B cell (primary cell): ENCODE measurements at regions not wholly inside any gene's neighbourhood (a gene's known extent, or its start where the extent isn't known, plus 50 kb on each side); places are given as distances from the start of the nearest gene placed in this dataset.

Experiments used
- ATAC-seq: fragments of 200-7000 bp; cut with Tn5 transposase; one replicate; pipeline ENCODE4 v1.10.0; 2021; ENCODE audit warnings: low read depth, mild to moderate bottlenecking, moderate number of reproducible peaks, moderate library complexity
- CTCF ChIA-PET: fragments of 350-600 bp; sonication (Branson Sonifier 250); formaldehyde crosslinking; loops from one replicate; lab custom pipeline; 2021; ENCODE audit warnings: antibody characterized with exemption, inconsistent platforms; lab: Charles Lee
- POLR2A ChIA-PET: fragments of 350-600 bp; sonication (Branson Sonifier 250); formaldehyde crosslinking; loops from one replicate; lab custom pipeline; 2021; ENCODE audit warnings: antibody characterized with exemption; lab: Charles Lee
- DNase-seq: peaks from one replicate; pipeline ENCODE4 v3.0.0; 2013
- H2AFZ ChIP-seq: 2 replicates; pipeline ENCODE4 v1.6.1; 2012; ENCODE audit warnings: mild to moderate bottlenecking, low read depth, low read length; ENCODE audit not compliant: insufficient read depth, poor library complexity, severe bottlenecking
- H3K27ac ChIP-seq, 2 donors: 1 replicate in 1 of 2; 2 replicates in 1 of 2; pipeline ENCODE4 v1.5.1; 2012 to 2013; ENCODE audit warnings: low read length in 2 of 2, mild to moderate bottlenecking in 2 of 2, moderate library complexity in 1 of 2
- H3K27me3 ChIP-seq, 4 experiments: fragments of 200-600 bp in 1 of 4; sonication (generic) in 1 of 4; replicated peaks in 1 of 4; 1 replicate in 2 of 4; 2 replicates in 2 of 4; pipeline versions ENCODE4 v1.6.1 to v1.7.0; 2013 to 2016; ENCODE audit warnings: low read length in 3 of 4, mild to moderate bottlenecking in 2 of 4, mixed read lengths in 1 of 4, moderate library complexity in 1 of 4; ENCODE audit not compliant: insufficient read depth in 4 of 4, control insufficient read depth in 3 of 4; ENCODE audit errors: control extremely low read depth in 1 of 4
- H3K36me3 ChIP-seq, 2 experiments: replicated peaks in 1 of 2; 1 replicate in 1 of 2; 2 replicates in 1 of 2; pipeline versions ENCODE4 v1.6.1 to v1.7.1; 2013; ENCODE audit warnings: low read length in 1 of 2; ENCODE audit not compliant: insufficient read depth in 2 of 2, control insufficient read depth in 1 of 2; ENCODE audit errors: control extremely low read depth in 1 of 2, extremely low read depth in 1 of 2
- H3K4me1 ChIP-seq, 2 donors: fragments of 200-600 bp in 1 of 2; sonication (generic) in 1 of 2; 1 replicate in 1 of 2; 2 replicates in 1 of 2; pipeline versions ENCODE4 v1.5.1 to v1.6.1; 2013 to 2017; ENCODE audit warnings: low read length in 2 of 2; ENCODE audit not compliant: control insufficient read depth in 2 of 2, insufficient read depth in 2 of 2
- H3K4me2 ChIP-seq: replicated peaks from 2 replicates; pipeline ENCODE3; 2012; ENCODE audit warnings: mild to moderate bottlenecking, low read depth, low read length; ENCODE audit not compliant: poor library complexity, severe bottlenecking
- H3K4me3 ChIP-seq, 5 experiments: fragments of 200-600 bp in 1 of 5; sonication (generic) in 1 of 5; 1 replicate in 3 of 5; 2 replicates in 2 of 5; pipeline versions ENCODE4 v1.5.1 to v1.7.0; 2011 to 2016; ENCODE audit warnings: low read length in 4 of 5, mild to moderate bottlenecking in 4 of 5, low read depth in 2 of 5, control low read depth in 1 of 5, moderate library complexity in 1 of 5; ENCODE audit not compliant: insufficient read depth in 1 of 5; ENCODE audit errors: control extremely low read depth in 1 of 5, extremely low read depth in 1 of 5
- H3K79me2 ChIP-seq: fragments of 200-600 bp; sonication (generic); one replicate; pipeline ENCODE4 v1.6.0; 2016; ENCODE audit warnings: low read length; ENCODE audit not compliant: control insufficient read depth, insufficient read depth
- H3K9ac ChIP-seq: fragments of 200-600 bp; sonication (generic); 2 replicates; pipeline ENCODE4 v1.6.1; 2017; ENCODE audit warnings: mild to moderate bottlenecking, low read length, moderate library complexity
- H3K9me3 ChIP-seq, 3 donors: one replicate each; pipeline versions ENCODE4 v1.6.1 to v1.7.1; 2013; ENCODE audit warnings: low read length in 2 of 3; ENCODE audit not compliant: control insufficient read depth in 2 of 3, insufficient read depth in 1 of 3; ENCODE audit errors: control extremely low read depth in 1 of 3
- H4K20me1 ChIP-seq: 2 replicates; pipeline ENCODE4 v1.6.0; 2012; ENCODE audit warnings: mild to moderate bottlenecking, low read length; ENCODE audit not compliant: insufficient read depth, control insufficient read depth, poor library complexity, severe bottlenecking
- H3K27ac Mint-ChIP-seq: one replicate; pipeline ENCODE4 v1.8.0; 2021; ENCODE audit warnings: mixed read lengths
- H3K27me3 Mint-ChIP-seq: one replicate; pipeline ENCODE4 v1.8.0; 2021; ENCODE audit warnings: mixed read lengths
- H3K4me1 Mint-ChIP-seq: one replicate; pipeline ENCODE4 v1.8.0; 2021; ENCODE audit warnings: mixed read lengths
- H3K4me3 Mint-ChIP-seq: one replicate; pipeline ENCODE4 v1.8.0; 2021; ENCODE audit warnings: mixed read lengths
- H3K9me3 Mint-ChIP-seq: one replicate; pipeline ENCODE4 v1.8.0; 2022; ENCODE audit warnings: mixed read lengths; ENCODE audit not compliant: insufficient read depth
- CTCF ChIP-seq: fragments of 200-600 bp; IDR thresholded peaks from one replicate; pipeline ENCODE4 v1.8.0; 2022; ENCODE audit warnings: antibody characterized with exemption, mild to moderate bottlenecking
- EZH2 ChIP-seq: IDR thresholded peaks from 2 replicates; pipeline ENCODE4 v1.6.1; 2012; ENCODE audit warnings: borderline replicate concordance, low read depth, mild to moderate bottlenecking, moderate library complexity, low read length; ENCODE audit not compliant: insufficient read depth, poor library complexity, severe bottlenecking
- WGBS: methylation state at CpG from one replicate; pipeline ENCODE4 v1.1.5; 2013; ENCODE audit warnings: missing lambda C conversion rate; ENCODE audit not compliant: insufficient coverage; 5-methylcytosine and 5-hydroxymethylcytosine counted together
- intact Hi-C: fragments of 100-400 bp; cut with micrococcal nuclease; formaldehyde crosslinking; loops from one replicate; pipeline ENCODE4 v1.10.0; 2022

- WGBS, result 100% methylated on average over 1 of the region's 2 CpGs
- intact Hi-C loops, result no loop called here
- Mint-ChIP-seq H3K27ac (no peak overlapping the region), H3K4me1 (no peaks in the 10 kb centered on the region), H3K9me3 (peaks cover 2% of the 10 kb centered on the region), H3K27me3 (no peaks in the 10 kb centered on the region), H3K4me3 (no peak overlapping the region)
- no peak overlapping the region for H3K27ac ChIP-seq
- no peaks in the 10 kb centered on the region for H4K20me1 ChIP-seq
- no peak overlapping the region for H3K4me2 ChIP-seq
- H3K4me1 ChIP-seq, result no peaks in the 10 kb centered on the region
- H3K79me2 ChIP-seq, result no peaks in the 10 kb centered on the region
- ChIA-PET POLR2A (no interaction called here), CTCF (no interaction called here)
- TF ChIP-seq EZH2, result no peak
- TF ChIP-seq CTCF, result no peak
- H2AFZ ChIP-seq, result no peak overlapping the region
- ATAC-seq (no peak), DNase-seq (no peak)
- H3K27me3 ChIP-seq, result no peaks in the 10 kb centered on the region
- no peak overlapping the region for H3K4me3 ChIP-seq
- peaks cover 0 to 2% (median 0%) of the 10 kb centered on the region in 3 donors for H3K9me3 ChIP-seq
- no peak overlapping the region for H3K9ac ChIP-seq
- H3K36me3 ChIP-seq, result no peaks in the 10 kb centered on the region
These were observed 476.7 kb upstream of the CCDC179 start for GRCh38 chr11:23336961-23337360.

- intact Hi-C loops, result no loop called here
These were observed 493.3 kb upstream of the CCDC179 start for GRCh38 chr11:23353611-23354010.

More at GRCh38 chr11:23353611-23354010, 493.3 kb upstream of the CCDC179 start:
- no peak overlapping the region for H3K4me3 Mint-ChIP-seq
- no peaks in the 10 kb centered on the region for H3K36me3 ChIP-seq
- POLR2A ChIA-PET, result no interaction called here
- no peaks in the 10 kb centered on the region for H3K4me1 ChIP-seq
- H3K27me3 ChIP-seq, result no peaks in the 10 kb centered on the region
- H3K4me3 ChIP-seq, result no peak overlapping the region
- no peak overlapping the region for H3K27ac Mint-ChIP-seq
- no peak overlapping the region for H3K4me2 ChIP-seq
- H3K27me3 Mint-ChIP-seq, result no peaks in the 10 kb centered on the region
- no peak for ATAC-seq
- H3K79me2 ChIP-seq, result no peaks in the 10 kb centered on the region
- H3K9ac ChIP-seq, result no peak overlapping the region
- TF ChIP-seq EZH2, result no peak
- no peak for TF ChIP-seq CTCF
- H3K4me1 Mint-ChIP-seq, result no peaks in the 10 kb centered on the region
- H2AFZ ChIP-seq, result no peak overlapping the region
- no peaks in the 10 kb centered on the region for H3K9me3 Mint-ChIP-seq
- no peak for DNase-seq
- no peak overlapping the region for H3K27ac ChIP-seq
- CTCF ChIA-PET, result no interaction called here
- peaks cover 0 to 4% (median 1%) of the 10 kb centered on the region in 3 donors for H3K9me3 ChIP-seq
- WGBS, result no CpG with 5 or more reads among the region's 2 CpGs
- H4K20me1 ChIP-seq, result no peaks in the 10 kb centered on the region
